ENCODE measurements at regions not wholly inside any gene's neighbourhood (a gene's known extent, or its start where the extent isn't known, plus 50 kb on each side); places are given as distances from the start of the nearest gene placed in this dataset.

GRCh38 chr20:41956338-41957074 is 338.3 kb upstream of the CHD6 start:
- H3K4me1 Mint-ChIP-seq = no peaks in the 10 kb centered on the region; the same call in 1 of the 2 replicates
- no peak overlapping the region for H3K27ac Mint-ChIP-seq
- ChIA-PET CTCF (interaction anchor here (1.2 to 2.7 kb wide), 7 partner anchors 62 to 219 kb away, joined by 3 to 12 read pairs (median 5); no protein-coding TSS in a partner anchor), POLR2A (no interaction called here)
- DNase-seq (ENCODE audit: low spot score) = peak; percentile 29
- no peak overlapping the region for H3K4me3 Mint-ChIP-seq
- no peaks in the 10 kb centered on the region; the same call in 1 of the 2 replicates for H3K27me3 Mint-ChIP-seq (ENCODE audit: low read depth)
- no peaks in the 10 kb centered on the region for H3K9me3 Mint-ChIP-seq
- no peaks in the 10 kb centered on the region for H3K36me3 Mint-ChIP-seq
- peak; percentile 88 for ATAC-seq
- TF ChIP-seq CTCF (IDR thresholded peaks at IDR 0.05) (peak; percentile 53; the same call in 1 of the 2 replicates), GTF2I (CRISPR knock-in tag; conservative IDR thresholded peaks at IDR 0.05) (peak; percentile 35; the same call in 1 of the 2 replicates), TEAD1 (CRISPR knock-in tag; IDR thresholded peaks at IDR 0.05) (no peak)

GRCh38 chr20:41952166-41952565 is 334.0 kb upstream of the CHD6 start:
- CTCF ChIA-PET = interaction anchor here (1.2 to 1.4 kb wide), 2 partner anchors 213 to 532 kb away, joined by 3 to 4 read pairs; no protein-coding TSS in a partner anchor

GRCh38 chr20:41951615-41952014 is 333.4 kb upstream of the CHD6 start:
- no peak for TF ChIP-seq GTF2I (CRISPR knock-in tag; conservative IDR thresholded peaks at IDR 0.05)
- TF ChIP-seq ERG (CRISPR knock-in tag; IDR thresholded peaks at IDR 0.05) = no peak
- TF ChIP-seq ZNF416 (CRISPR knock-in tag; IDR thresholded peaks at IDR 0.05) = no peak
- TF ChIP-seq ETV6 (CRISPR knock-in tag; IDR thresholded peaks at IDR 0.05) = no peak
- no peak for TF ChIP-seq OVOL2 (CRISPR knock-in tag; IDR thresholded peaks at IDR 0.05; ENCODE audit: borderline replicate concordance)
- no peak for TF ChIP-seq SP1 (CRISPR knock-in tag; conservative IDR thresholded peaks at IDR 0.05)
- no peak for TF ChIP-seq ZNF671 (CRISPR knock-in tag; IDR thresholded peaks at IDR 0.05)
- TF ChIP-seq USF2 (CRISPR knock-in tag; IDR thresholded peaks at IDR 0.05) = no peak
- no peak for TF ChIP-seq ZNF423 (CRISPR knock-in tag; IDR thresholded peaks at IDR 0.05)
- no peak for TF ChIP-seq HMGA2 (CRISPR knock-in tag; IDR thresholded peaks at IDR 0.05)
- no peak for TF ChIP-seq MLX (CRISPR knock-in tag; IDR thresholded peaks at IDR 0.05)
- Mint-ChIP-seq H3K4me1 (no peaks in the 10 kb centered on the region), H3K4me3 (no peak overlapping the region), H3K27me3 (ENCODE audit: low read depth) (no peaks in the 10 kb centered on the region; the same call in 1 of the 2 replicates), H3K36me3 (no peaks in the 10 kb centered on the region), H3K27ac (no peak overlapping the region), H3K9me3 (no peaks in the 10 kb centered on the region)
- ChIA-PET CTCF (interaction anchor here (1.2 kb wide), 1 partner anchor 532 kb away, joined by 3 read pairs; no protein-coding TSS in a partner anchor), POLR2A (no interaction called here)
- DNase-seq (ENCODE audit: low spot score) (no peak), ATAC-seq (no peak)

More at GRCh38 chr20:41952166-41952565, 334.0 kb upstream of the CHD6 start:
- Mint-ChIP-seq H3K36me3 (no peaks in the 10 kb centered on the region), H3K4me1 (no peaks in the 10 kb centered on the region), H3K27ac (no peak overlapping the region), H3K27me3 (ENCODE audit: low read depth) (no peaks in the 10 kb centered on the region; the same call in 1 of the 2 replicates), H3K4me3 (no peak overlapping the region), H3K9me3 (no peaks in the 10 kb centered on the region)
- POLR2A ChIA-PET = no interaction called here
- no peak for ATAC-seq
- DNase-seq (ENCODE audit: low spot score) = no peak
- TF ChIP-seq ZNF416 (CRISPR knock-in tag; IDR thresholded peaks at IDR 0.05) = no peak

- Mint-ChIP-seq H3K4me1 (no peaks in the 10 kb centered on the region), H3K9me3 (no peaks in the 10 kb centered on the region), H3K4me3 (no peak overlapping the region), H3K27ac (no peak overlapping the region), H3K27me3 (ENCODE audit: low read depth) (no peaks in the 10 kb centered on the region), H3K36me3 (no peaks in the 10 kb centered on the region)
- no peak for ATAC-seq
- POLR2A ChIA-PET = interaction anchor here (0.7 kb wide), 1 partner anchor 1283 kb away, joined by 5 read pairs; no protein-coding TSS in a partner anchor
- TF ChIP-seq USF1 (CRISPR knock-in tag; IDR thresholded peaks at IDR 0.05) = no peak
- no peak for TF ChIP-seq MYBL2 (CRISPR knock-in tag; IDR thresholded peaks at IDR 0.05)
- no peak for TF ChIP-seq NFE2L1 (CRISPR knock-in tag; IDR thresholded peaks at IDR 0.05)
- TF ChIP-seq TP53 (CRISPR knock-in tag; IDR thresholded peaks at IDR 0.05) = no peak
- no peak for TF ChIP-seq MLX (CRISPR knock-in tag; IDR thresholded peaks at IDR 0.05)
- TF ChIP-seq NR2C2 (CRISPR knock-in tag; IDR thresholded peaks at IDR 0.05) = no peak
- CTCF ChIA-PET = interaction anchor here (1.0 to 1.2 kb wide), 2 partner anchors 201 to 205 kb away, joined by 3 read pairs; no protein-coding TSS in a partner anchor
- no peak for DNase-seq (ENCODE audit: low spot score)
Measured at GRCh38 chr20:41939659-41940058, 321.5 kb upstream of the CHD6 start.
